ENCODE measurements at regions not wholly inside any gene's neighbourhood (a gene's known extent, or its start where the extent isn't known, plus 50 kb on each side); places are given as distances from the start of the nearest gene placed in this dataset.

DNA sequence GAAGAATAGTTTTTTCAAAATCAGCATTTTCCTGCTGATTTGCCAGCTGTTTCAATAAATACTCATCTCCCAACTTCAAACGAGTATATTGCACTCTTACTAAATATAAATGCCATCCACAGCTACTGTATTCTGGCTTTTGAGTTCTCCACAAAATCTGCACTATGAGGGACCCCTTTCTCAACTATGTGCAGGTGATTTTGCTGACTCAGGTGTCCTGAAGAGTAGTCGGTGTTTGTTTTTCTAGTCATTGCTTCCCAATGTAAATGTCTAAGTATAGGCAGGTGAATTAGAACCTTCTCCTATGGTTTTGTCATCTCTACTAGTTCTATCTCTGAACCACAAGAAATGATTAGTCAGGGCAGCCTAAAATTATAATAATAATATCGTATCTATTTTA lies 616.8 kb upstream of the MEF2C start:
- no peak for DNase-seq

DNA sequence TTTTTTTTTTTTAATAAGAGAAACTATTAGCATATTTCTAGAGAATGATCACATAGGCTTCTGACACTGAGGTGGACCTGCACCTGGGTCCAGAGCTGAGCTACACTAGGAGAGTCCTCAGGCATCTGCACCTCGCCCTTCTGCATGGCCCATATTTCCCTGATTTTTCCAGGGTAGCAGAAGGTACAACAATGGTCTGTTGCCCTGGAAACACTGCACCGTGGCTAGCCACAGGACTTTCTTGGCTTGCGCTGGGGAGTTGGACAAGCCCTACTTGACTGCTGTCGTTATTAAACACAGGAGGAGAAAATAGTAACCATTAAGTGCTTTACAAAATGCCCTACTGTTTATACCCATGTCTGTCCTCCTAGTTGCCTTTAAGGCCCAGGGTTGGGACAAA lies 615.7 kb upstream of the MEF2C start:
- no peak for DNase-seq
- in situ Hi-C loops (cut with MboI; ENCODE audit: low pct_unique_long_range_greater_than_20kb, low sequenced_read_pairs) = no loop called here

More for the DNA sequence above, 616.8 kb upstream of the MEF2C start:
- in situ Hi-C loops (cut with MboI; ENCODE audit: low pct_unique_long_range_greater_than_20kb, low sequenced_read_pairs) = no loop called here

DNA sequence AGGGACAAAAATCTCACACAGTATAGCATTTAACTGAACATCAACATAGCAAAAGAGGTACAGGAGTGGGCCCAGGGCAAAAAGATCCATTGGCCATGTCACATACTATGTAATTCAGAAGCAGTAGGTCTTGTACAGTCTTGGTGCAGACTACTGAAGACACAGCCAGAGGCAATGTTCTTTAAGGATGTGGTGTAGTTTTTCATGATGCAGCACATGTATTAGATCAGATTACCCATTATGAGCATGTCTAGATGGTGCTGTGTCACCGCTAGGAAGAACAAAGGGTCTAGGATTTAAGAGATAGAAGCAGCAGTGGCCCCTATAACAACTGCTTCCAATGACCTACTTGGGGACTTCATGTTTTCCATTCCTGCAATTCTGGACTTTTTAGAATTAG lies 610.4 kb upstream of the MEF2C start:
- in situ Hi-C loops (cut with MboI; ENCODE audit: low pct_unique_long_range_greater_than_20kb, low sequenced_read_pairs) = no loop called here
- DNase-seq = no peak

DNA sequence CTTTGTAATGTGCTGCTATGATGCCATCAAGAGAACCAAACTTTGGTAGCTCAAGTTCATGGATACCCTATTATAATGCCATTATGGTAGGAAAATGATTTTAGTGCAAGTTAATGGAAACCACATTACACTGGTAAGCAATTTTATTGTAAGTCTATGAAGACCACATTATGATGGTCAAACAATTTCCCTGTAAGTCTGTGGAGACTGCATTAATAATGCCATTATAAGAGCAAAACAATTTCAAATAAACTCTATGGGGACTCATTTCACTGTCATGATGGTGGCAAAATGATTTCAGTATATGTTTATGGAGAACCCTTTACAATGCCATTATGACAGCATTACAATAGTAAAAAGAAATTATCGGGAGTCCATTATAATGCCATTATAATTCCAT lies 602.0 kb upstream of the MEF2C start:
- in situ Hi-C loops (cut with MboI; ENCODE audit: low pct_unique_long_range_greater_than_20kb, low sequenced_read_pairs) = no loop called here
- no peak for DNase-seq

DNA sequence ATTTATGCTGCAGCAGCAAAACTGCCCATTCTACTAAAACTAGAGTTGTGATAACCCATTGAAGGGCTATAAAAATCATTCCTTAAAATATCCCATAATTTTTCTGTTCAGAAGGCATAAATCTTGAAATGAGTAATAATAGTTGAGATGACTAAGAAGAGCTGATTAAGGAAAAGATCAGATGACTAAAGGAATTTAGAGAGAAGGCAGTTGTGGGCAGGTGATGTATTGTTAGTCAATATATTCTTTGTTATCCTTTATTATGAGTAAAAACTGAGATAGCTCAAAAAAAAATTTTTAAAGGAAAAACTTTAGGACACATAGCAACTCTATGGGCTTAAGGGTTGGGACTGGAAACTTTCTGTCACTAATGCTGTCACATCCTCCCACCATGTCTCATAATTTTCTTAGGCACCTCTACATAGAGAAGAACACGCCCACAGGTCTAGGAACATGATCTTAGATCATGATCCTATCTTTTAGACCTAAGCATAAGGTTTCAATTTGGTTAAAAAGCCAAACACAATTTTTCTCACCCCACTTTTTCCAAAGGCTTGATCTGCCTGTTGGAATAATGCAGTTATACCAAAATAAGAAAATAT lies 597.5 kb upstream of the MEF2C start:
- in situ Hi-C loops (cut with MboI; ENCODE audit: low pct_unique_long_range_greater_than_20kb, low sequenced_read_pairs) = no loop called here

DNA sequence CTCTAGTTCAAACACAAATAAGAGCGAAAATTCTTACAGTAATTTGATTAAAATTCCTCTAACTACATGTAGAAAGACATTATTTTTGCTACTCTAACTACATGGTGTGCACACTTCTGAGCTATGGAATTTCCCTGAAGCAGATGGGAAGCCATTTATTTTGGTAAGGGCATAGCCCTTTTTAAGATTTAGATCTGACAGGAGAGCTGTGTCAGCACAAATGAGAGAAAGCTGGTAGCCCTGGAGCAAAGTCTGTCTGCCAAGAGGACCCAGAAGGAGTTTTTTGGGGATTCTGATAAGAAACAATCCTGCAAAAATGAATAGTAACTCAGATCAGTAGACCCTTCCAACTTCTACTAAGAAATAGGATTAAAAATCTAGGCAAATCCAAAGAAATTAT lies 595.9 kb upstream of the MEF2C start:
- DNase-seq = no peak
- in situ Hi-C loops (cut with MboI; ENCODE audit: low pct_unique_long_range_greater_than_20kb, low sequenced_read_pairs) = no loop called here

More for the DNA sequence above, 597.5 kb upstream of the MEF2C start:
- no peak for DNase-seq

DNA sequence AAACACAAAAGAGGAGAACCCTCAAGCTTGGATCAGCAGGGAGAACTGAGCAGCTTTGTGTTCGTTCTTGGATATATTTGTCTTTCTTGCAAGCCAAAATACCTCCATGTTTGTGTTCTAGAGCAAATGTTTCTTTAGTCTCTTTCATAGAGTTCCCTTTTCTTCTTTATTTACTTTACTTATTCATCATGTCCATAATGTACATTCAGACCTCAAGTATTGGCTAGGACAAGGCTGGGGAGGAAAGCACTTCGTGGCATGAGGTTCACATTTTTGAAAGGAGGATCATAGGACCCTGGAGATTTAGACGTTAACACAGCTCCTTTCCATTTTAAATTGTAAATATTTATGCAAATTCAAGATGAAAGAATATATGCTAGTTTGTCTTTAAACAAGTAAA lies 590.2 kb upstream of the MEF2C start:
- no peak for DNase-seq
- in situ Hi-C loops (cut with MboI; ENCODE audit: low pct_unique_long_range_greater_than_20kb, low sequenced_read_pairs) = no loop called here

DNA sequence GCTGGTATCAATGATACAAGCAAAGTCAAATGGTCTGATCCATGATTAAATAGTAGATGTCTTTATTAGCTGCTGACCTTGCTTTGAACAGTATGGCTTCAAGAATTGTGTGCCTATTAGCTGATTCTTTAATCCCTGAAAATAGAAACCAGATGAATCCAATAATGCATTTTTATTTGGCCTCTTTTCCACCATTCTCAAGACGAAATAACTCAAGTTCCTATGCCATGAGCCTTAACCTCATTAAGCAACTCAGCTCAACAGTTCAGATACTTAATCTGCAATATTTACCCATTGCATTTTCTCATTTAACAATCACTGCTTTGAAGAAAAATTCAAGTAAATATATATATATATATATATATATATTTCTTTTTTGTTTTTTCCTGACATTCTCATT lies 588.6 kb upstream of the MEF2C start:
- no peak for DNase-seq
- in situ Hi-C loops (cut with MboI; ENCODE audit: low pct_unique_long_range_greater_than_20kb, low sequenced_read_pairs) = no loop called here

DNA sequence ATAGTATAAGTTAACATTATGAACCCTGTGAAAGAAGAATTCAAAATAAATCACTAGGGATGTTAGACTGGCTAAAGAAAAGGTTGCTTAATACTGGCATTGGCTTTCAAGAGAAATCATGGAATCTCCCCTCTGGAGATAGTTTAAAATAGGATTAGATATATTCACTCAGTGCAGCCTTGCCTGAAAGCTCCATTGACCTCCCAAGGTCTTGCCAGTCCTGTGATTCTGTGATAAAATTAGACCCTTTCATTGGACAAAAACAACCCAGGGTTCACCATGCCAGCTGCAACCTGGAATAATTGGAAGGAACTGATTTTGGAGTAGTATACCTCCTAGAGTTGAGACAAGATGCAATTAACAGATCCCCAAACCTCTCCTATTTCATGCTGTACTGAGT lies 588.1 kb upstream of the MEF2C start:
- DNase-seq = no peak
- in situ Hi-C loops (cut with MboI; ENCODE audit: low pct_unique_long_range_greater_than_20kb, low sequenced_read_pairs) = no loop called here

DNA sequence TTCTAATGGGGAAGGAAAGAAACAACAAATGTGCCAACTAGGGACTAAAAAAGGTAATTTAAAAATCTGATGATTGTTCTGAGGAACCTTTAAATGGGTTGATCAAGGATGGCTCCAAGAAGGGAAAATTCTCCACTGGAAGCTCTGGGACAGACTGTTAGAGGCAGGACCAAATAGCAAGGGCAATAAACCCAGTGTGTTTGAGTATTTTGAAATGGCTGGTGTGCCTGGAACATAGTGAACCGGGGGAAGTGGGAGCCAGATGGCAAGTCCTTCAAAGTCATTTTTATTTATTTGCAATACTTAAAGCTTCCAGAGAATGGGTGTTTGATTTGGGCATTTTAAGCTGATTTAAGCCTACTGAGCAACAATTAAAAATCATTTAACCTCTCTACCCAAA lies 587.7 kb upstream of the MEF2C start:
- in situ Hi-C loops (cut with MboI; ENCODE audit: low pct_unique_long_range_greater_than_20kb, low sequenced_read_pairs) = no loop called here
- peak; percentile 16 for DNase-seq

DNA sequence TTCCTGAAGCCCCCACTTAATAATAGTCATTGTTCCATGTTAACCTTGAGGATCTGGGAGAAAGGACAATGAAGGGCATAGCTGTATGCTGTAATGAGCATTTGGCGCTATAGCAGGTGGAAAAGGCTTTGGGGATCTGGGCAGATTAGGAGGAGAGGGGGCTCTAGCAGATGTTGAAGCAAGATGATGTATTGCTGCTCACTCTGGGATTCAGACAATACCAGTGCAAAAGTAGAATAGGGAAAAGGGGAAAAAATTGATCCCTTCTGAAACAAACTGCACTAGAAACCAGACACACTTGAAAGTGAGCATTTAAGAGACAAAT lies 575.3 kb upstream of the MEF2C start:
- in situ Hi-C loops (cut with MboI; ENCODE audit: low pct_unique_long_range_greater_than_20kb, low sequenced_read_pairs) = no loop called here
- DNase-seq = no peak

DNA sequence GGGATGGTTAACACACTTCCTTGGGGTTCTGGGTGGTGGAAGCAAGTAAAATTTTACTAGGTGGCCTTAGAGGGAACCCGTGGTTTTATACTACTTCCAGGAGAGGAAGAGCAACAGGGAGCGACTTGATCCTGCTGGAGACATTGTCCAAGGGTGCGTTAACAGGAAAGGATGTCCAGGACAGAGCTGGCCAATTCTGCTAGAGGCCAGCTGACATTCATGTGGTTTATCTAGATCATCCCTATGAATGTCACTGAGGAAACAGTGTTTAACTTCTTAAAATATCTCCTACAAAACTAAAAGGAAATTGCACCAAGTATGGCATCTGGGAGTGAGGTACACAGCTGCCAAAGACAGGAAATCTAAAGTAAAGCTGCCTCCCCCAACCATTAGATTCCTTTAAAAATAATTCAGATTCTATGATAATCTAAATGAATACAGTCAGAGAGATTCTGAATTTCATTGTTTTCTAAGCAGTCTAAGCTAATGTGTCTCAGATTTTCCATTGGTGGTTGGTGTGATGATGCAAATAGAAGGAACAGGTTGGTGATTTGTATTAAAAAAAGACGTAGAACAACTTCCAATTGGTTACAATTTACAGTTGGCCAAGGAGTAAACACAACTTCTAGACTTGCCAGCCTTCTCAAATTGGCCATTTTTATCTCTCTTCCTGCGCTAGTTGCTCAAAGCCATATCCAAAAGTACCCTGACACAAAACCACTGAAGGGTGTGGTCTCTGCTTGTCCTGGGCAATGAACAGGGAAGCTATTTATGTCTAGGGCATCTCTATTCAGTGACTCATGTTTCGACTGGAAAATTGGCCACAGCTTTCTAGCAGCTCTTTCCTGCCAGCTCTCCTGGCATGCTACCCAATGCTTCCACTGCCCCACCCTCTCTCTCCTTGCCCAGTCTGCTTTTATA lies 574.7 kb upstream of the MEF2C start:
- in situ Hi-C loops (cut with MboI; ENCODE audit: low pct_unique_long_range_greater_than_20kb, low sequenced_read_pairs) = no loop called here
- DNase-seq = peak; percentile 63

DNA sequence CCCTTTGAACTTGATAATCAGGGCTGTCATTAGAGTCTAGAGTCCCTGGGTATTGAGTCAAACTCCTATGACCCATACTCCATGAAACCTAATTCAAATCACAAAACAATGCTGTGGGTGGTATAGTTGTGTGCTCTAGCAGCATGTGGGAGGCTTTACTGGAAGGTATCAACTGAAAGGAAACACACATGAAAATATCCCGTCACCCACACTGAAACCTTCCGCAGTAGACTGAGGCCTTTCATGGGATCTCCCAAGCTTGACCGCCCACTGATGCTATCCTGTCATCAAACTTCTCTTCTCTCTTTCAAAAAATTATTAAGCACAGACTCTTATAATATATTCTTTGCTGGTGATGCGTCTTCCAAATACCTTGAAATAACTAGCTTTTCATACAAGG lies 569.1 kb upstream of the MEF2C start:
- no peak for DNase-seq
- in situ Hi-C loops (cut with MboI; ENCODE audit: low pct_unique_long_range_greater_than_20kb, low sequenced_read_pairs) = no loop called here

DNA sequence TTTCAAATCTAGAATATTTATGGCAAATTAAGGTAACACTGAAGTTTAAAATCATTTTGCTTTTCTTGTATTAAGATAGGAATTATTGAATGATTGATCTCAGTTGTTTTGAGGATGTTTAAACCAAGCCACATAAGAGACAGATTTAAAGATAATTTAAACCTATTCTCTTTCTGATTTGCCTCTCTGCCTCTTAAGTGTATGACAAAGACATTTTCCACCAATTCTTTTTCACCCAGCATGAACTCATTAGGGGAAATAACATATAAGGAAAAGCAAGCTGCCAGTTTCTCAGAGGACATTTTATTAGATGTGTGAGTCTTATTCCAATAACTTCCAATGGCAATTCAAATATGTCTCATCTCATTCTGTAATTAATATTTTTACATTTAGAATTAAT lies 568.3 kb upstream of the MEF2C start:
- DNase-seq = no peak
- in situ Hi-C loops (cut with MboI; ENCODE audit: low pct_unique_long_range_greater_than_20kb, low sequenced_read_pairs) = no loop called here

DNA sequence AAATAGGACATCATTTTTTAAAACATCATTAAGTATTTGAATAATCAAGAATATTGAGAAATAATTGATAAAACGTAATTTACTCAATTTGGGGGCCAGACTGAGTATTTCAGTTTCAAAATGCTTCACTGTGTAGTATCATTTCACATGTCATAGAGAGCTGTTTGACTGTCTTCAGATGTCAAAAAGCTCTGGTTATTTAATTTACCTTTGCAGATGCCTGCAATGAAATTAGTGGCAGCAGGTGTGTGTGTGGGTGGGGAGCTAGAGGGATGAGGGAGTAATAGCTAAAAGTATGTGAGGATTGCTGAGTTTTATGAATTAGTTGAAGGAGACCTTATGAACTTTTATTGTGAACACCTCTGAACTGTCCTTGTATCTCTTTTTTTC lies 567.2 kb upstream of the MEF2C start:
- DNase-seq = no peak
- in situ Hi-C loops (cut with MboI; ENCODE audit: low pct_unique_long_range_greater_than_20kb, low sequenced_read_pairs) = no loop called here

DNA sequence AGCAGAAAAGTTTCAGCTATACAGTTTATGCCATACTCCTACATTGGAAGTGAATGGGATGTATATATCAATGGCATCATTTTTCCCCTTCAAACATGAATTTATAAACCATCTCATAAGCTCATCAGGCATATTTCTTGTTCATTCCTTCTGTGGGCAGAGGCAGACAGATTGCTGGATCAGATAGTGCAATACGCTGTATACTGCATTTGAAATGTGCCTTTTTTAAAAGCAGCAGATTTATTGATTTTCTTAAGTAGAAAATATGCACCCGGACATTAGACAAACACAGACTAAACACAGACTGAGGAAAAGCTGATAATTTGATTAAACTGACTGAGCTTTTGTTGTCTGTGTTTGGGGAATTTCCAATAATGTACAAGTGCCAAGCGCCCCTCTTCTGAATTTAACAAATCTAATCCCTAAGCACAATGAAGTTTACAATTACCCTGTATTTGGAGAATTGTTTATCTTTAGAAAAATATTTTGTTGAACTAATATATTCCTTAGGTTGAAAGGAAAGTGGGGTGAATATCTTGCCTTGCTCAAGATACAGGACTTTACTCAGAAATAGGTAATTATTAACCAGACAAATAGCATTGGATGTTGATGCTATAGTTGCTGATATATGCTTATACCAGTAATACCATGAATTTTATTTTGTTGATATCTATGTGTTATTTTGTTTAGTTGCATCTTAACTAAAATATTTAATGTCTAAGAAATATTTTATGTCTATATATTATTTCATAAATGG lies 566.6 kb upstream of the MEF2C start:
- no peak for DNase-seq
- in situ Hi-C loops (cut with MboI; ENCODE audit: low pct_unique_long_range_greater_than_20kb, low sequenced_read_pairs) = no loop called here

DNA sequence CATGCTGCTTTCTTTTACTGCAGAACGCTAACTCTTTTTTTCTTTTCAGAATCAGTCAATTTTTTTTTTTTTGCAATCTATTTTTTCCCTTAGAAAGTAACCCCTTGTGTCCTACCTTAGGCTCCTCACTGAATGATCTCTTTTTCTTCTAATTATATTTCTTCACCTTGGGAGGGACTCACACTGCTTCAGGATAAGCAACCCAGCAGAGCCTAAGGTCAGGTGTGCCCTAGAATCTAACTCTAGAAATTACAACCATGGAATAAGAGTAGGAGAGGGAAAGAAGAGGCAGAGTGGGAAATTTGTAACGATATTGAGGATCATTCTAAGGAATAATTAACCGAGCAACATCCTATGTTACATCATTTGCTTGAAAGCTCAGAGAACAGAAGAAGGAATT lies 564.0 kb upstream of the MEF2C start:
- in situ Hi-C loops (cut with MboI; ENCODE audit: low pct_unique_long_range_greater_than_20kb, low sequenced_read_pairs) = no loop called here
- no peak for DNase-seq

DNA sequence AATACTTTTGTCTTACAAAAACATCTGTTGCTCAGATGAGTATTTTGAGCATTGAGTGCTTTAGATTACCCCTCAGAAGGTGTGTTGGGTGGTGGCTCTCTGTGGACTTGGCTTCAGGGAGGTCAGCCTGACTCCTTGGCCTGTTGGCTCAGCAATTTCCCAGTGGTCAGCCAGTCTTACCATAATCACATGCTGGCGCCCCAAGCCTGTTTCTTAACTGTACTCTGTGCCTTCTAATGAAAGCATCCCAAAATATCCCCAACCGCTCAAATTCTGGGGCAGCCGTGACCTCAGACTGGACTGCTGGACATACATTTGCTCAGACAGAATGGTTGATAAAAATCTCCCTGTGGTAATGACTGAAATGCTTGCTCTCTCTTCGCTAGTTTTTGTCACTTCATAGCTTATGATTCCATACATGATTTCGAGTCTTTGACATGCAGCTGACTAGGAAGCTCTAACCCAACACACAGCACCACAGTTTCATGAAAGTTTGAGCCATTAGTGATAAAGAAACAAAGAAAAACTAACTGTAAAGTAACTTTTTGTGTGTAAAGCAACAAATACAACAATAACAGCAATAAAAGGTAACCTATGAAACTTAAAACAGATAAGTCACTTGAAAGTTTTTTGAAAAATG lies 562.2 kb upstream of the MEF2C start:
- DNase-seq = no peak
- in situ Hi-C loops (cut with MboI; ENCODE audit: low pct_unique_long_range_greater_than_20kb, low sequenced_read_pairs) = no loop called here

DNA sequence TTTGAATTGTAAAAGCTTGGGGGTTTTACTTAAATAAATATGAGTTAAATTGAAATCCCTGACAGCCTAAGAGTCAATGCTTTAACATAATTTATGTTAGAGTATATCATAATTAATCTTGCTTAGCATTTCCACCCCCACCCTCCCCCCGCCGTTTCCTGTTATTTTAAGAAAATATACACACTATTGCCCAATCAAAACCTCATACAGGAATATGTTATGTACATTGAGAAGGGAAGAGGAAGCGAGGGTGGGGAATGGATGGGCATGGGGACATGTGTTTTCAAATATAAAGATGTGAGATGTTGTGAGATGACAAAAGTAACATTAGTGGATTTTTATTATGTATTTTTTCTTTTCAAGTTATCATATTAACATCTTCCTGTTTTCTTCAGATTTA lies 561.1 kb upstream of the MEF2C start:
- in situ Hi-C loops (cut with MboI; ENCODE audit: low pct_unique_long_range_greater_than_20kb, low sequenced_read_pairs) = no loop called here
- peak; percentile 63 for DNase-seq

DNA sequence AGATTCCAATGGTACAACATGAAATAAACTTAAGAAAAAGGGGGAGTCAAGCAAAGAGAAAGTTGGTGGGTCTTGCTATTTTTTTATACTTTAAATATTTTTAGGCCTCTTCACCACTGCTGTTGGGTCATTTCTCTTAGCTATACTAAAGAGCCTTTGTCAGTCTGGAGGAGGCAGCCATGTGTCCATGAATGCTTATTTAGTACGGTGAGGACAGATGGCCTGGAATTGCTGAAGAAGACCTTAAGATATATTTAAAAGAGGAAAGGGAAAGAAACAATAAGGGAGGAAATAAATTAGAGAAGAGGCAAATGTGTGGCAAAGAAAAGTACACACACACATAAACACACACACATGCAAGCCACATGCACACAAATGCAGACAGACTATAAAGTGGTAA lies 560.5 kb upstream of the MEF2C start:
- in situ Hi-C loops (cut with MboI; ENCODE audit: low pct_unique_long_range_greater_than_20kb, low sequenced_read_pairs) = no loop called here
- DNase-seq = peak; percentile 12
